Esophagus muscularis mucosa (tissue), 3 donors: ENCODE measurements at regions not wholly inside any gene's neighbourhood (a gene's known extent, or its start where the extent isn't known, plus 50 kb on each side); places are given as distances from the start of the nearest gene placed in this dataset.
"Not testable (repeated sequence)": the region's sequence is repeated elsewhere in the genome, so short reads cannot be mapped to it uniquely, and the experiment has no call there.

Source experiments
- CTCF ChIP-seq, 3 experiments: fragments of 200-600 bp in 2 of 3; fragments of 450-650 bp in 1 of 3; sonication (generic) in 2 of 3; IDR thresholded peaks; one replicate each; pipeline ENCODE4 v1.5.1; 2017 to 2019; ENCODE audit warnings: antibody characterized with exemption in 3 of 3, mild to moderate bottlenecking in 2 of 3, moderate library complexity in 1 of 3
- POLR2AphosphoS5 ChIP-seq, 2 donors: sonication (generic); formaldehyde crosslinking; IDR thresholded peaks; one replicate each; pipeline ENCODE4 v1.6.1; 2017; ENCODE audit warnings: antibody characterized with exemption in 2 of 2

GRCh38 chr2:180691855-180692223 lies 288.6 kb upstream of the UBE2E3 start:
- TF ChIP-seq CTCF, POLR2AphosphoS5 (IDR thresholded peaks at IDR 0.05): not testable (repeated sequence)
